A549 (cell line): ENCODE measurements at regions not wholly inside any gene's neighbourhood (a gene's known extent, or its start where the extent isn't known, plus 50 kb on each side); places are given as distances from the start of the nearest gene placed in this dataset.

ENCODE experiments used
- CTCF ChIP-seq: fragments of >200 bp; sonication (Bioruptor Twin); formaldehyde crosslinking; IDR thresholded peaks from 3 replicates; pipeline ENCODE4 v1.5.1; 2016
- EHF ChIP-seq: fragments of 250-450 bp; sonication (Bioruptor Pico); IDR thresholded peaks from 2 replicates; pipeline ENCODE4 v1.5.0; 2020; ENCODE audit warnings: mild to moderate bottlenecking
- EP300 ChIP-seq, 2 experiments: fragments of >200 bp; sonication (Bioruptor Twin); formaldehyde crosslinking; IDR thresholded peaks; 2 replicates in 1 of 2; 3 replicates in 1 of 2; pipeline ENCODE4 v1.6.1; 2016 to 2017
- KDM1A ChIP-seq: fragments of 200-600 bp; sonication (generic); IDR thresholded peaks from 2 replicates; pipeline ENCODE4 v1.6.1; 2016; ENCODE audit warnings: low read depth, mild to moderate bottlenecking
- POLR2A ChIP-seq: IDR thresholded peaks from 2 replicates; pipeline ENCODE4 v1.6.1; 2012; ENCODE audit warnings: mild to moderate bottlenecking, low read length
- RARB ChIP-seq: fragments of 250-450 bp; sonication (Bioruptor Pico); IDR thresholded peaks from 2 replicates; pipeline ENCODE4 v1.8.0; 2021; ENCODE audit warnings: mild to moderate bottlenecking, moderate library complexity
- RCOR1 ChIP-seq: fragments of 150-350 bp; IDR thresholded peaks from 2 replicates; pipeline ENCODE4 v1.6.1; 2014; ENCODE audit warnings: antibody characterized with exemption, low read length, low read depth
- RFX5 ChIP-seq: fragments of 450-650 bp; IDR thresholded peaks from 2 replicates; pipeline ENCODE4 v1.7.1; 2014; ENCODE audit warnings: antibody characterized with exemption, mild to moderate bottlenecking, moderate library complexity
- SMC3 ChIP-seq: fragments of >200 bp; sonication (Bioruptor Twin); formaldehyde crosslinking; IDR thresholded peaks from 3 replicates; pipeline ENCODE4 v1.6.1; 2018; ENCODE audit warnings: inconsistent platforms
- USF2 ChIP-seq: fragments of 450-650 bp; IDR thresholded peaks from 2 replicates; pipeline ENCODE4 v1.6.1; 2014; ENCODE audit warnings: antibody characterized with exemption

GRCh38 chr15:95946926-95947325, 383.6 kb upstream of the NR2F2 start:
- no peak for TF ChIP-seq RARB
- TF ChIP-seq RCOR1, result no peak
- TF ChIP-seq SMC3, result no peak
- no peak for TF ChIP-seq POLR2A
- no peak for TF ChIP-seq EP300 (IDR thresholded peaks at IDR 0.05)
- no peak for TF ChIP-seq KDM1A
- no peak for TF ChIP-seq EHF (CRISPR knock-in tag)
- no peak for TF ChIP-seq RFX5
- no peak for TF ChIP-seq CTCF
- TF ChIP-seq USF2, result no peak
